Heart left ventricle (tissue), 13 donors: ENCODE measurements at regions not wholly inside any gene's neighbourhood (a gene's known extent, or its start where the extent isn't known, plus 50 kb on each side); places are given as distances from the start of the nearest gene placed in this dataset.

Experiments used
- CTCF ChIP-seq, 12 donors: fragments of 200-600 bp; sonication (generic) in 4 of 12; IDR thresholded peaks; one replicate each; pipeline versions ENCODE4 v1.5.0 to v1.8.0; 2018 to 2022; ENCODE audit warnings: antibody characterized with exemption in 12 of 12, mild to moderate bottlenecking in 5 of 12
- POLR2A ChIP-seq, 2 donors: fragments of 450-650 bp; IDR thresholded peaks; one replicate each; pipeline ENCODE4 v1.6.1; 2017; ENCODE audit warnings: antibody characterized with exemption in 2 of 2, mild to moderate bottlenecking in 2 of 2, moderate library complexity in 2 of 2
- donor health status: ischemic (EF 13 %, LVEDD 7.1; RV severe dilation, severe dysfunction).
- donor health status: DM: no; HTN: yes; CAD: no.
- donor health status: DM: no; HTN: no; CAD: no.
- donor health status: ischemic (EF 25% LVEDD 6.9; RV normal size, moderate dysfunction).
- donor health status: ischemic (EF 25% LVEDD 5.7; RV mildly dilated, moderate dysfunction).
- donor health status: ischemic (EF 35%, LVEDD 5.7; RV mildly dilated, moderate dysfunction).
- donor health status: nonischemic (EF 11% LVEDD 7.7; RV severe dilation, severe dysfunction).
- donor health status: DM: yes; HTN: yes; CAD: no.
- donor health status: PGD.
- donor health status: ischemic (EF 29% LVEDD 5.4; RV normal size, mild dysfunction).
- donor health status: nonischemic (EF 23%, LVEDD 6.1; RV moderate dilation, normal function).

DNA sequence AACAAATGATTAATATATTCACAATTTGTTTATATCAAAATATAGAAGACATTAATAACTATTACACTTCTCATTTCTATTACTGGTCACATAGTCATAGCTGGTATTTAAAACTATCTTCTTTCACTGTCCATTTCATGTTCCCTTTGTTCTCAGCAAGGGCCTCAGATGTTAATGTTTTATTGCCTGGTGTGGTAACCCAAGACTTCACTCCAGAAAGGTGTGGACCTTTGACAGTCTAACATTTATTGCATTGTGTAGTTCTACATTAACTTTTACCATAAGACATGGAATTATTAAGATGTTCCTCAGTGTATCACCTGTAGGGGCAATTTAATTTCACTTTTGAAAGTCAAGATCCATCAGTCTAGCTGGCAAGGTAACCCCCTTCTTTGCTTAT, 691.3 kb downstream of the SQOR start:
- no peak for TF ChIP-seq CTCF (IDR thresholded peaks at IDR 0.05)
- TF ChIP-seq POLR2A (IDR thresholded peaks at IDR 0.05) = no peak
